ENCODE measurements at regions not wholly inside any gene's neighbourhood (a gene's known extent, or its start where the extent isn't known, plus 50 kb on each side); places are given as distances from the start of the nearest gene placed in this dataset.

- Histone ChIP-seq H3K27me3 (replicated peaks in 1 of 4; ENCODE audit: control extremely low read depth in 1 of 4, control insufficient read depth in 3 of 4, insufficient read depth in 4 of 4, low read length in 3 of 4) (peaks cover 0 to 3% (median 0%) of the 10 kb centered on the region in 4 experiments), H4K20me1 (ENCODE audit: control insufficient read depth, insufficient read depth, low read length, poor library complexity, severe bottlenecking) (no peaks in the 10 kb centered on the region), H3K4me2 (replicated peaks; ENCODE audit: low read depth, low read length, poor library complexity, severe bottlenecking) (peak overlapping the region; percentile 71), H2AFZ (ENCODE audit: insufficient read depth, low read depth, low read length, poor library complexity, severe bottlenecking) (peak overlapping the region; percentile 69), H3K27ac (ENCODE audit: low read length in 2 of 2) (no peak overlapping the region), H3K36me3 (replicated peaks in 1 of 2; ENCODE audit: control extremely low read depth in 1 of 2, control insufficient read depth in 1 of 2, extremely low read depth in 1 of 2, insufficient read depth in 2 of 2, low read length in 1 of 2) (no peaks in the 10 kb centered on the region), H3K4me1 (ENCODE audit: control insufficient read depth in 2 of 2, insufficient read depth in 2 of 2, low read length in 2 of 2) (peaks cover 10 to 11% of the 10 kb centered on the region in 2 donors), H3K9ac (ENCODE audit: low read length) (peak overlapping the region; percentile 44), H3K4me3 (ENCODE audit: control extremely low read depth in 1 of 5, extremely low read depth in 1 of 5, insufficient read depth in 1 of 5, low read depth in 2 of 5, low read length in 4 of 5) (peak overlapping the region in 1 of 5 experiments; percentile 38), H3K79me2 (ENCODE audit: control insufficient read depth, insufficient read depth, low read length) (no peaks in the 10 kb centered on the region), H3K9me3 (ENCODE audit: control extremely low read depth in 1 of 3, control insufficient read depth in 2 of 3, insufficient read depth in 1 of 3, low read length in 2 of 3) (no peaks in the 10 kb centered on the region)
- no peak overlapping the region for H3K27ac Mint-ChIP-seq
- peaks cover 7% of the 10 kb centered on the region for H3K27me3 Mint-ChIP-seq
- CTCF ChIA-PET: no interaction called here
- TF ChIP-seq CTCF (IDR thresholded peaks at IDR 0.05) (no peak), EZH2 (IDR thresholded peaks at IDR 0.05; ENCODE audit: borderline replicate concordance, insufficient read depth, low read depth, low read length, poor library complexity, severe bottlenecking) (no peak)
- H3K9me3 Mint-ChIP-seq (ENCODE audit: insufficient read depth): no peaks in the 10 kb centered on the region
- DNase-seq (peak; percentile 27), ATAC-seq (ENCODE audit: low read depth) (no peak)
- POLR2A ChIA-PET: interaction anchor here (0.6 kb wide), 1 partner anchor 380 kb away, joined by 5 read pairs; no protein-coding TSS in a partner anchor
- WGBS (ENCODE audit: insufficient coverage): 60% methylated on average over 18 of the region's 18 CpGs
- peaks cover 6% of the 10 kb centered on the region for H3K4me1 Mint-ChIP-seq
- H3K4me3 Mint-ChIP-seq: no peak overlapping the region
- intact Hi-C loops (cut with micrococcal nuclease): no loop called here
These were observed 97.8 kb downstream of the B3GNT2 start for GRCh38 chr2:62293490-62294271.

GRCh38 chr2:62293151-62293489 is 97.2 kb downstream of the B3GNT2 start:
- 100% methylated on average over 3 of the region's 6 CpGs for WGBS (ENCODE audit: insufficient coverage)
- Histone ChIP-seq H3K36me3 (replicated peaks in 1 of 2; ENCODE audit: control extremely low read depth in 1 of 2, control insufficient read depth in 1 of 2, extremely low read depth in 1 of 2, insufficient read depth in 2 of 2, low read length in 1 of 2) (no peaks in the 10 kb centered on the region), H3K9me3 (ENCODE audit: control extremely low read depth in 1 of 3, control insufficient read depth in 2 of 3, insufficient read depth in 1 of 3, low read length in 2 of 3) (no peaks in the 10 kb centered on the region), H3K27me3 (replicated peaks in 1 of 4; ENCODE audit: control extremely low read depth in 1 of 4, control insufficient read depth in 3 of 4, insufficient read depth in 4 of 4, low read length in 3 of 4) (peaks cover 0 to 3% (median 0%) of the 10 kb centered on the region in 4 experiments), H2AFZ (ENCODE audit: insufficient read depth, low read depth, low read length, poor library complexity, severe bottlenecking) (peak overlapping the region; percentile 69), H4K20me1 (ENCODE audit: control insufficient read depth, insufficient read depth, low read length, poor library complexity, severe bottlenecking) (no peaks in the 10 kb centered on the region), H3K27ac (ENCODE audit: low read length in 2 of 2) (no peak overlapping the region), H3K4me1 (ENCODE audit: control insufficient read depth in 2 of 2, insufficient read depth in 2 of 2, low read length in 2 of 2) (peaks cover 10 to 11% of the 10 kb centered on the region in 2 donors), H3K9ac (ENCODE audit: low read length) (peak overlapping the region; percentile 44), H3K79me2 (ENCODE audit: control insufficient read depth, insufficient read depth, low read length) (no peaks in the 10 kb centered on the region), H3K4me3 (ENCODE audit: control extremely low read depth in 1 of 5, extremely low read depth in 1 of 5, insufficient read depth in 1 of 5, low read depth in 2 of 5, low read length in 4 of 5) (peak overlapping the region in 1 of 5 experiments; percentile 38), H3K4me2 (replicated peaks; ENCODE audit: low read depth, low read length, poor library complexity, severe bottlenecking) (peak overlapping the region; percentile 71)
- TF ChIP-seq EZH2 (IDR thresholded peaks at IDR 0.05; ENCODE audit: borderline replicate concordance, insufficient read depth, low read depth, low read length, poor library complexity, severe bottlenecking) (no peak), CTCF (IDR thresholded peaks at IDR 0.05) (no peak)
- no peaks in the 10 kb centered on the region for H3K9me3 Mint-ChIP-seq (ENCODE audit: insufficient read depth)
- intact Hi-C loops (cut with micrococcal nuclease): no loop called here
- peaks cover 6% of the 10 kb centered on the region for H3K4me1 Mint-ChIP-seq
- DNase-seq (no peak), ATAC-seq (ENCODE audit: low read depth) (no peak)
- ChIA-PET POLR2A (no interaction called here), CTCF (no interaction called here)
- H3K27ac Mint-ChIP-seq: no peak overlapping the region
- no peak overlapping the region for H3K4me3 Mint-ChIP-seq
- peaks cover 7% of the 10 kb centered on the region for H3K27me3 Mint-ChIP-seq

All from B cell (primary cell).